H1 (cell line): ENCODE measurements at regions not wholly inside any gene's neighbourhood (a gene's known extent, or its start where the extent isn't known, plus 50 kb on each side); places are given as distances from the start of the nearest gene placed in this dataset.

Experiments
- CTCF ChIA-PET: fragments of 300-600 bp; sonication (Branson Sonifier 250); formaldehyde crosslinking; loops from one replicate; lab custom pipeline; 2021; ENCODE audit not compliant: partially characterized antibody; lab: Charles Lee
- POLR2A ChIA-PET: fragments of 300-600 bp; sonication (Branson Sonifier 250); formaldehyde crosslinking; loops from one replicate; lab custom pipeline; 2021; ENCODE audit warnings: inconsistent platforms; ENCODE audit not compliant: partially characterized antibody; lab: Charles Lee
- DNase-seq, 2 experiments: peaks; one replicate each; pipeline versions ENCODE4 v3.0.0 to v3.0.0-alpha.2; 2010 to 2022; ENCODE audit warnings: low spot score in 2 of 2, low read depth in 1 of 2, mixed read lengths in 1 of 2
- FAIRE-seq: peaks from 2 replicates; lab custom pipeline; 2011; peaks lifted over from hg19 to GRCh38; lab: Jason Lieb, UNC
- H2AFZ ChIP-seq: 2 replicates; pipeline ENCODE4 v1.8.1; 2012; ENCODE audit warnings: low read length, inconsistent platforms
- H2AK5ac ChIP-seq: 2 replicates; pipeline ENCODE4 v1.6.1; 2013; ENCODE audit warnings: low read depth, low read length
- H2BK120ac ChIP-seq: replicated peaks from 2 replicates; pipeline ENCODE3; 2013; ENCODE audit warnings: low read depth, low read length, inconsistent platforms
- H2BK12ac ChIP-seq: 2 replicates; pipeline ENCODE4 v1.6.1; 2013; ENCODE audit warnings: low read depth, low read length
- H2BK15ac ChIP-seq: 2 replicates; pipeline ENCODE4 v1.6.1; 2013; ENCODE audit warnings: low read length
- H2BK20ac ChIP-seq: 2 replicates; pipeline ENCODE4 v1.6.1; 2013; ENCODE audit warnings: low read length
- H2BK5ac ChIP-seq: 2 replicates; pipeline ENCODE4 v1.6.1; 2013; ENCODE audit warnings: low read depth, low read length
- H3K14ac ChIP-seq: 2 replicates; pipeline ENCODE4 v1.6.1; 2013; ENCODE audit warnings: inconsistent platforms; ENCODE audit not compliant: insufficient read length
- H3K18ac ChIP-seq: 2 replicates; pipeline ENCODE4 v1.6.1; 2013; ENCODE audit warnings: low read length; ENCODE audit errors: extremely low read depth
- H3K23ac ChIP-seq: 2 replicates; pipeline ENCODE4 v1.6.1; 2013; ENCODE audit warnings: inconsistent platforms; ENCODE audit not compliant: insufficient read length
- H3K23me2 ChIP-seq: 2 replicates; pipeline ENCODE4 v1.6.1; 2013; ENCODE audit warnings: low read depth, low read length
- H3K27ac ChIP-seq: 2 replicates; pipeline ENCODE4 v1.6.1; 2011; ENCODE audit warnings: low read depth, low read length, inconsistent platforms
- H3K27me3 ChIP-seq, 4 experiments: replicated peaks in 1 of 4; 1 replicate in 1 of 4; 2 replicates in 3 of 4; pipeline versions ENCODE4 v1.6.1 to v1.8.1; 2011 to 2013; ENCODE audit warnings: low read length in 3 of 4, mild to moderate bottlenecking in 3 of 4, inconsistent platforms in 2 of 4, mixed read lengths in 2 of 4, moderate library complexity in 1 of 4; ENCODE audit not compliant: control insufficient read depth in 3 of 4, insufficient read depth in 3 of 4; ENCODE audit errors: extremely low read depth in 1 of 4
- H3K36me3 ChIP-seq, 4 experiments: 2 replicates each; pipeline versions ENCODE4 v1.6.1 to v1.8.1; 2011 to 2013; ENCODE audit warnings: mild to moderate bottlenecking in 4 of 4, low read length in 3 of 4, moderate library complexity in 2 of 4, control low read depth in 1 of 4, inconsistent platforms in 1 of 4; ENCODE audit not compliant: insufficient read depth in 4 of 4, control insufficient read depth in 2 of 4
- H3K4ac ChIP-seq: replicated peaks from 2 replicates; pipeline ENCODE3; 2013; ENCODE audit warnings: low read length, low read depth, mixed read lengths, inconsistent platforms; ENCODE audit not compliant: insufficient read length
- H3K4me1 ChIP-seq, 4 experiments: replicated peaks in 1 of 4; 1 replicate in 1 of 4; 2 replicates in 3 of 4; pipeline versions ENCODE4 v1.6.1 to v1.8.1; 2011 to 2013; ENCODE audit warnings: low read length in 3 of 4, inconsistent platforms in 2 of 4, mixed read lengths in 1 of 4; ENCODE audit not compliant: insufficient read depth in 4 of 4, control insufficient read depth in 3 of 4
- H3K4me2 ChIP-seq, 2 experiments: 2 replicates each; pipeline versions ENCODE4 v1.6.1 to v1.8.1; 2011 to 2013; ENCODE audit warnings: low read depth in 2 of 2, low read length in 2 of 2, control low read depth in 1 of 2, inconsistent platforms in 1 of 2, mild to moderate bottlenecking in 1 of 2; ENCODE audit not compliant: insufficient read depth in 1 of 2
- H3K4me3 ChIP-seq, 4 experiments: fragments of 200-600, 300-600 bp in 1 of 4; sonication (generic), shearing (Covaris generic), sonication (Bioruptor Twin) in 1 of 4; 2 replicates each; pipeline versions ENCODE4 v1.5.1 to v1.8.1; 2011 to 2016; ENCODE audit warnings: low read length in 4 of 4, low read depth in 3 of 4, control low read depth in 2 of 4, inconsistent platforms in 2 of 4, mild to moderate bottlenecking in 2 of 4, mixed read lengths in 1 of 4, moderate library complexity in 1 of 4; ENCODE audit not compliant: insufficient read depth in 2 of 4; ENCODE audit errors: extremely low read depth in 1 of 4
- H3K56ac ChIP-seq: replicated peaks from 2 replicates; pipeline ENCODE3; 2013; ENCODE audit warnings: low read depth, mild to moderate bottlenecking, mixed read lengths, low read length, inconsistent platforms; ENCODE audit not compliant: insufficient read length
- H3K79me1 ChIP-seq: 2 replicates; pipeline ENCODE4 v1.6.1; 2013; ENCODE audit warnings: low read depth, low read length, control low read depth
- H3K79me2 ChIP-seq, 2 experiments: 2 replicates each; pipeline versions ENCODE4 v1.6.1 to v1.8.1; 2012 to 2013; ENCODE audit warnings: low read length in 2 of 2, mild to moderate bottlenecking in 2 of 2, inconsistent platforms in 1 of 2; ENCODE audit not compliant: insufficient read depth in 2 of 2, control insufficient read depth in 1 of 2
- H3K9ac ChIP-seq, 4 experiments: replicated peaks in 1 of 4; 1 replicate in 1 of 4; 2 replicates in 3 of 4; pipeline versions ENCODE4 v1.6.1 to v1.8.1; 2011 to 2013; ENCODE audit warnings: low read depth in 3 of 4, low read length in 3 of 4, control low read depth in 2 of 4, mild to moderate bottlenecking in 2 of 4, moderate library complexity in 2 of 4, inconsistent platforms in 1 of 4; ENCODE audit errors: extremely low read depth in 1 of 4
- H3K9me3 ChIP-seq, 2 experiments: 2 replicates each; pipeline versions ENCODE4 v1.6.1 to v1.8.1; 2012 to 2013; ENCODE audit warnings: mild to moderate bottlenecking in 2 of 2, moderate library complexity in 2 of 2, control low read depth in 1 of 2, inconsistent platforms in 1 of 2, low read depth in 1 of 2, low read length in 1 of 2, mixed read lengths in 1 of 2; ENCODE audit not compliant: insufficient read depth in 2 of 2
- H4K20me1 ChIP-seq, 2 experiments: replicated peaks in 1 of 2; 2 replicates each; pipeline versions ENCODE3 to v1.8.1; 2011 to 2013; ENCODE audit warnings: inconsistent platforms in 2 of 2, low read length in 2 of 2, mild to moderate bottlenecking in 1 of 2; ENCODE audit not compliant: insufficient read depth in 2 of 2, control insufficient read depth in 1 of 2
- H4K5ac ChIP-seq: 2 replicates; pipeline ENCODE4 v1.6.1; 2013; ENCODE audit warnings: low read length, low read depth, mixed read lengths, inconsistent platforms; ENCODE audit not compliant: insufficient read length
- H4K8ac ChIP-seq: 2 replicates; pipeline ENCODE4 v1.8.0; 2013; ENCODE audit warnings: mild to moderate bottlenecking, moderate library complexity, low read length, inconsistent platforms; ENCODE audit not compliant: insufficient read depth; ENCODE audit errors: extremely low read depth
- H4K91ac ChIP-seq: replicated peaks from 2 replicates; pipeline ENCODE3; 2013; ENCODE audit warnings: low read length, mixed read lengths, inconsistent platforms; ENCODE audit not compliant: insufficient read length
- BACH1 ChIP-seq: IDR thresholded peaks from 2 replicates; pipeline ENCODE4 v1.6.1; 2012; ENCODE audit warnings: low read length, improper control_type of control experiment
- BCL11A ChIP-seq, 2 experiments: IDR thresholded peaks; one replicate each; pipeline ENCODE4 v1.6.1; 2011; ENCODE audit warnings: low read depth in 2 of 2, low read length in 2 of 2, mild to moderate bottlenecking in 2 of 2
- CTBP2 ChIP-seq: IDR thresholded peaks from 2 replicates; pipeline ENCODE4 v1.7.0; 2011; ENCODE audit warnings: borderline replicate concordance, mild to moderate bottlenecking, moderate library complexity, mixed read lengths, low read length; ENCODE audit not compliant: insufficient read depth, insufficient read length
- NRF1 ChIP-seq: IDR thresholded peaks from 2 replicates; pipeline ENCODE4 v1.6.1; 2011; ENCODE audit warnings: mild to moderate bottlenecking, low read depth, low read length, improper control_type of control experiment
- POLR2A ChIP-seq, 2 experiments: IDR thresholded peaks; 1 replicate in 1 of 2; 2 replicates in 1 of 2; pipeline ENCODE4 v1.6.1; 2011; ENCODE audit warnings: low read depth in 2 of 2, low read length in 2 of 2, mild to moderate bottlenecking in 2 of 2; ENCODE audit errors: control extremely low read depth in 1 of 2
- RNF2 ChIP-seq: fragments of 200-900, 300-1000 bp; sonication (generic); IDR thresholded peaks from 2 replicates; pipeline ENCODE4 v1.7.1; 2016; ENCODE audit warnings: borderline replicate concordance, low read depth, mild to moderate bottlenecking, antibody characterized with exemption, low read length; ENCODE audit not compliant: poor library complexity, severe bottlenecking; ENCODE audit errors: missing control alignments
- TAF7 ChIP-seq: optimal IDR thresholded peaks from 2 replicates; pipeline ENCODE3; 2011; ENCODE audit warnings: low read depth, mild to moderate bottlenecking, inconsistent platforms, low read length, moderate library complexity, borderline replicate concordance
- TCF12 ChIP-seq: IDR thresholded peaks from 2 replicates; pipeline ENCODE4 v1.6.1; 2011; ENCODE audit warnings: low read depth, mild to moderate bottlenecking, low read length
- WGBS, 2 experiments: shearing (Covaris generic) in 1 of 2; methylation state at CpG; one replicate each; pipeline versions ENCODE4 v1.1.6 to v1.1.7; 2013 to 2015; ENCODE audit warnings: low lambda C conversion rate in 2 of 2, mixed read lengths in 2 of 2, inconsistent platforms in 1 of 2, low coverage in 1 of 2, missing lambda C conversion rate in 1 of 2; ENCODE audit not compliant: insufficient replicate concordance in 2 of 2, insufficient coverage in 1 of 2, insufficient read length in 1 of 2; ENCODE audit errors: extremely low coverage in 1 of 2, missing lambda C conversion rate in 1 of 2; 5-methylcytosine and 5-hydroxymethylcytosine counted together

- Histone ChIP-seq H3K4me2 (no peak overlapping the region), H3K23me2 (no peaks in the 10 kb centered on the region), H4K8ac (no peak overlapping the region), H3K4me1 (no peaks in the 10 kb centered on the region), H2BK15ac (no peak overlapping the region), H2BK5ac (no peak overlapping the region), H4K91ac (no peak overlapping the region), H3K79me2 (no peaks in the 10 kb centered on the region), H3K36me3 (no peaks in the 10 kb centered on the region), H3K79me1 (no peaks in the 10 kb centered on the region), H2BK12ac (no peak overlapping the region), H4K20me1 (no peaks in the 10 kb centered on the region), H2BK20ac (no peak overlapping the region), H3K9me3 (no peaks in the 10 kb centered on the region), H3K18ac (no peak overlapping the region), H3K4me3 (no peak overlapping the region), H3K4ac (no peak overlapping the region), H2BK120ac (no peak overlapping the region), H3K14ac (no peak overlapping the region), H2AFZ (no peak overlapping the region), H3K9ac (no peak overlapping the region), H3K23ac (no peak overlapping the region), H2AK5ac (no peak overlapping the region), H4K5ac (no peak overlapping the region), H3K27ac (no peak overlapping the region), H3K27me3 (no peaks in the 10 kb centered on the region), H3K56ac (no peak overlapping the region)
- TF ChIP-seq CTBP2 (no peak), BACH1 (no peak), RNF2 (no peak), NRF1 (no peak), BCL11A (IDR thresholded peaks at IDR 0.05; ENCODE audit: low read depth in 2 of 2, low read length in 2 of 2) (no peak), TCF12 (no peak), TAF7 (no peak), POLR2A (IDR thresholded peaks at IDR 0.05; ENCODE audit: control extremely low read depth in 1 of 2, low read depth in 2 of 2, low read length in 2 of 2) (no peak)
- 86% methylated on average over 3 of the region's 3 CpGs; no CpG with 5 or more reads in 1 of the 2 experiments for WGBS, 2 experiments
- POLR2A ChIA-PET, result no interaction called here
- no peak for FAIRE-seq
- DNase-seq, result no peak
- CTCF ChIA-PET, result interaction anchor here (1.2 kb wide), 1 partner anchor 17 kb away, joined by 3 read pairs; no protein-coding TSS in a partner anchor
Measured at GRCh38 chr13:91233291-91233690, 114.2 kb upstream of the MIR17HG start.
